KMS-11 (cell line): ENCODE measurements at regions not wholly inside any gene's neighbourhood (a gene's known extent, or its start where the extent isn't known, plus 50 kb on each side); places are given as distances from the start of the nearest gene placed in this dataset.
A peak's percentile ranks its signal among the peaks of the same experiment; 100 is the strongest.
"Not testable (repeated sequence)": the region's sequence is repeated elsewhere in the genome, so short reads cannot be mapped to it uniquely, and the experiment has no call there.

Experiments used
- H2AFZ ChIP-seq: fragments of 200-600 bp; sonication (generic); 2 replicates; pipeline ENCODE4 v1.6.1; 2016; ENCODE audit warnings: antibody characterized with exemption, mixed run types, low read depth
- H3K27ac ChIP-seq: fragments of 200-600 bp; sonication (generic); 2 replicates; pipeline ENCODE4 v1.6.1; 2016; ENCODE audit warnings: mild to moderate bottlenecking, mixed run types
- H3K27me3 ChIP-seq: fragments of 200-600 bp; sonication (generic); 2 replicates; pipeline ENCODE4 v1.6.1; 2017; ENCODE audit warnings: mild to moderate bottlenecking, low read depth, mixed run types, moderate library complexity; ENCODE audit not compliant: insufficient read depth
- H3K36me3 ChIP-seq: fragments of 200-600 bp; sonication (generic); 2 replicates; pipeline ENCODE4 v1.6.1; 2017; ENCODE audit warnings: mild to moderate bottlenecking, mixed run types; ENCODE audit not compliant: insufficient read depth
- H3K4me1 ChIP-seq: fragments of 200-600 bp; sonication (generic); 2 replicates; pipeline ENCODE4 v1.6.1; 2016; ENCODE audit warnings: mild to moderate bottlenecking, low read depth, mixed run types; ENCODE audit not compliant: poor library complexity, severe bottlenecking
- H3K4me2 ChIP-seq: fragments of 200-600 bp; sonication (generic); 2 replicates; pipeline ENCODE4 v1.7.0; 2016; ENCODE audit warnings: mild to moderate bottlenecking, mixed run types
- H3K4me3 ChIP-seq: fragments of 200-600 bp; sonication (generic); IDR thresholded peaks from 2 replicates; pipeline ENCODE4 v1.6.1; 2017; ENCODE audit warnings: low read depth, low read length, mixed read lengths; ENCODE audit not compliant: insufficient read depth
- H3K79me2 ChIP-seq: fragments of 200-600 bp; sonication (generic); 2 replicates; pipeline ENCODE4 v1.6.1; 2016; ENCODE audit warnings: low read depth, mixed run types; ENCODE audit not compliant: insufficient read depth
- H3K9ac ChIP-seq: fragments of 200-600 bp; sonication (generic); 2 replicates; pipeline ENCODE4 v1.6.1; 2016; ENCODE audit warnings: mild to moderate bottlenecking, mixed run types
- H4K20me1 ChIP-seq: fragments of 200-600 bp; sonication (generic); 2 replicates; pipeline ENCODE4 v1.6.1; 2016; ENCODE audit warnings: mild to moderate bottlenecking, mixed run types; ENCODE audit not compliant: insufficient read depth
- TF ChIP-seq, protein P1 (sequence below): fragments of 200-600 bp; sonication (generic); conservative IDR thresholded peaks from 2 replicates; pipeline ENCODE4 v1.6.1; 2017; ENCODE audit warnings: low read depth, mild to moderate bottlenecking, antibody characterized with exemption, low read length, moderate library complexity, mixed read lengths

GRCh38 chr7:118907911-118908527 is 683.5 kb downstream of the ANKRD7 start:
- Histone ChIP-seq H3K27ac (no peak overlapping the region), H3K4me1 (no peaks in the 10 kb centered on the region), H2AFZ (no peak overlapping the region), H3K79me2 (no peaks in the 10 kb centered on the region), H3K36me3 (no peaks in the 10 kb centered on the region), H3K4me2 (no peak overlapping the region), H3K27me3 (no peaks in the 10 kb centered on the region), H4K20me1 (no peaks in the 10 kb centered on the region), H3K9ac (no peak overlapping the region), H3K4me3 (no peak overlapping the region)
- TF ChIP-seq, protein P1, sequence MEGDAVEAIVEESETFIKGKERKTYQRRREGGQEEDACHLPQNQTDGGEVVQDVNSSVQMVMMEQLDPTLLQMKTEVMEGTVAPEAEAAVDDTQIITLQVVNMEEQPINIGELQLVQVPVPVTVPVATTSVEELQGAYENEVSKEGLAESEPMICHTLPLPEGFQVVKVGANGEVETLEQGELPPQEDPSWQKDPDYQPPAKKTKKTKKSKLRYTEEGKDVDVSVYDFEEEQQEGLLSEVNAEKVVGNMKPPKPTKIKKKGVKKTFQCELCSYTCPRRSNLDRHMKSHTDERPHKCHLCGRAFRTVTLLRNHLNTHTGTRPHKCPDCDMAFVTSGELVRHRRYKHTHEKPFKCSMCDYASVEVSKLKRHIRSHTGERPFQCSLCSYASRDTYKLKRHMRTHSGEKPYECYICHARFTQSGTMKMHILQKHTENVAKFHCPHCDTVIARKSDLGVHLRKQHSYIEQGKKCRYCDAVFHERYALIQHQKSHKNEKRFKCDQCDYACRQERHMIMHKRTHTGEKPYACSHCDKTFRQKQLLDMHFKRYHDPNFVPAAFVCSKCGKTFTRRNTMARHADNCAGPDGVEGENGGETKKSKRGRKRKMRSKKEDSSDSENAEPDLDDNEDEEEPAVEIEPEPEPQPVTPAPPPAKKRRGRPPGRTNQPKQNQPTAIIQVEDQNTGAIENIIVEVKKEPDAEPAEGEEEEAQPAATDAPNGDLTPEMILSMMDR = no peak

- not testable (repeated sequence) for H3K36me3 ChIP-seq, H3K9ac ChIP-seq, H3K4me2 ChIP-seq, H3K27me3 ChIP-seq, H3K4me1 ChIP-seq, H3K79me2 ChIP-seq, H3K4me3 ChIP-seq, H2AFZ ChIP-seq, H3K27ac ChIP-seq, H4K20me1 ChIP-seq
Measured at GRCh38 chr7:118916120-118916519, 691.6 kb downstream of the ANKRD7 start.

DNA sequence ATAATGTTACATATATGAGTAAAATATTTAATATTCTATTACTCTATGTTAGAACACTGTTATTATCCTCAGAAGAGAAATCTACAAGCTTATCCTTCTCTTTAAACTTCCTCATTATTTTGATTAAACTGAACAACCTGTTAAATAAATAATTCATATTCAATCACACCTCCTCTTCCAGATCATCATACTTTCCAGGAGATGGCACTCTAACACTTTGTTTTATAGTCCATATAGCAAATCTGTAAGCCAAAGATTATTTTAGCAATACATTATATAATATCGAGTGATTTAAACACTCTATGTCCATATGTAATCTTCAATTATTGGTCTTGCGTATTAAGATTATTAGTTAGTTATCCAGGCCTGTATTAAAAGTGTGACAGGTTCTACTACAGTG is 694.1 kb downstream of the ANKRD7 start:
- H3K27ac ChIP-seq = no peak overlapping the region
- TF ChIP-seq, protein P1 = 0 out of 2 replicates have a peak, but pooled peaks have one; percentile 37
- no peak overlapping the region for H2AFZ ChIP-seq
- no peaks in the 10 kb centered on the region for H4K20me1 ChIP-seq
- no peaks in the 10 kb centered on the region for H3K36me3 ChIP-seq
- H3K4me3 ChIP-seq = no peak overlapping the region
- H3K27me3 ChIP-seq = no peaks in the 10 kb centered on the region
- H3K79me2 ChIP-seq = no peaks in the 10 kb centered on the region
- H3K9ac ChIP-seq = no peak overlapping the region
- no peak overlapping the region for H3K4me2 ChIP-seq
- H3K4me1 ChIP-seq = no peaks in the 10 kb centered on the region

DNA sequence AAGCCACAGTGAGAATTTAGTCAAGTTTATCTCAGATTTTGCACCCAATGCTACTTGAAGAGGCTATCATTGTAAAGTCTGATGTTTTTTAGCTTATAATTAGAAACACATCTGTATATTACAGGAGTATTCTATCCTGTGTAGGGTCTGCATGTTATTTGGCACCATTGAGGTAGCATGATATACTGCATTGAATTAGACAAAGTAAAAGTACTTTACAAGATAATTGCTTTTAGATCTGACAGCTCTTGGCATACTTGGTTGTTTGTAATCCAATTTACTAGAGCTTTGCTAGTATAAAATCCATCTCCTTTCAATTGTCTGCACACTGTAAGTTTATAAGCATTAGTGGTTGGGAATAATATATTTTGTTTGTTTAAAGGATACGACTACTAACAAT is 714.3 kb downstream of the ANKRD7 start:
- Histone ChIP-seq H3K79me2 (no peaks in the 10 kb centered on the region), H3K27ac (no peak overlapping the region), H4K20me1 (no peaks in the 10 kb centered on the region), H3K4me2 (no peak overlapping the region), H3K4me1 (no peaks in the 10 kb centered on the region), H2AFZ (no peak overlapping the region), H3K9ac (no peak overlapping the region), H3K27me3 (no peaks in the 10 kb centered on the region), H3K36me3 (no peaks in the 10 kb centered on the region), H3K4me3 (no peak overlapping the region)
- TF ChIP-seq, protein P1 = no peak

DNA sequence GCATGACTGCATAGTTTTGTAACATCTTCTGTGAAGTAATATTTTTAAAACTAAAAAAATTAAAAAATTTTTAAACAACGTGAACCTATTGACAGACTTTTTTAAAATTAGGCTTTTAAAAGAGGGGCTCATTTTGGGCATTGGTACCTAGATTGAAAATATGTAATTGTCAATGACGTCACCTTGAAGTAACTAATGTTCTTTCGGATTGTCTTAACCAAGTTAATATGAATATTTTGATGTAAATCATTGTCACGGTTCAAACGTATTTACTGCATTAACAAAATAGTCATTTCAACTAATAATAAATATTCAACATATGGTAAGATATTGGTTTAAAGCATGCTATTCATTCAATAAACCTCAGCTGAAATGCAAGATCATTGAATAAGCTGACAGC is 719.8 kb downstream of the ANKRD7 start:
- Histone ChIP-seq H3K36me3 (no peaks in the 10 kb centered on the region), H4K20me1 (no peaks in the 10 kb centered on the region), H3K27ac (no peak overlapping the region), H3K27me3 (no peaks in the 10 kb centered on the region), H3K4me1 (no peaks in the 10 kb centered on the region), H3K4me3 (no peak overlapping the region), H2AFZ (no peak overlapping the region), H3K4me2 (no peak overlapping the region), H3K79me2 (no peaks in the 10 kb centered on the region), H3K9ac (no peak overlapping the region)
- TF ChIP-seq, protein P1 = no peak
